Esophagus muscularis mucosa (tissue), 4 donors: ENCODE measurements at regions not wholly inside any gene's neighbourhood (a gene's known extent, or its start where the extent isn't known, plus 50 kb on each side); places are given as distances from the start of the nearest gene placed in this dataset.
"Not testable (repeated sequence)": the region's sequence is repeated elsewhere in the genome, so short reads cannot be mapped to it uniquely, and the experiment has no call there.

Experiments
- DNase-seq: peaks from one replicate; pipeline ENCODE4 v3.0.0-alpha.2; 2017; ENCODE audit errors: extremely low spot score
- H3K27ac ChIP-seq, 4 donors: fragments of 200-600 bp; sonication (generic); replicated peaks in 1 of 4; 1 replicate in 3 of 4; 2 replicates in 1 of 4; pipeline ENCODE4 v1.5.1; 2016 to 2019; ENCODE audit warnings: mild to moderate bottlenecking in 1 of 4
- H3K27me3 ChIP-seq, 4 donors: fragments of 200-600 bp; sonication (generic); one replicate each; pipeline versions ENCODE4 v1.5.1 to v1.6.0; 2016 to 2019
- H3K36me3 ChIP-seq, 4 donors: fragments of 200-600 bp; sonication (generic); one replicate each; pipeline ENCODE4 v1.5.1; 2016 to 2019
- H3K4me1 ChIP-seq, 4 donors: fragments of 200-600 bp; sonication (generic); one replicate each; pipeline ENCODE4 v1.5.1; 2016 to 2019
- H3K4me3 ChIP-seq, 4 donors: fragments of 200-600 bp; sonication (generic); 1 replicate in 2 of 4; 2 replicates in 2 of 4; pipeline ENCODE4 v1.5.1; 2016 to 2019; ENCODE audit warnings: mild to moderate bottlenecking in 4 of 4, moderate library complexity in 1 of 4
- H3K9me3 ChIP-seq, 4 donors: fragments of 200-600 bp; sonication (generic); 1 replicate in 3 of 4; 2 replicates in 1 of 4; pipeline ENCODE4 v1.5.1; 2016 to 2019
- CTCF ChIP-seq, 3 experiments: fragments of 200-600 bp in 2 of 3; fragments of 450-650 bp in 1 of 3; sonication (generic) in 2 of 3; IDR thresholded peaks; one replicate each; pipeline ENCODE4 v1.5.1; 2017 to 2019; ENCODE audit warnings: antibody characterized with exemption in 3 of 3, mild to moderate bottlenecking in 2 of 3, moderate library complexity in 1 of 3
- EP300 ChIP-seq: sonication (generic); formaldehyde crosslinking; IDR thresholded peaks from one replicate; pipeline ENCODE4 v1.6.1; 2017; ENCODE audit warnings: antibody characterized with exemption
- POLR2A ChIP-seq: fragments of 450-650 bp; IDR thresholded peaks from one replicate; pipeline ENCODE4 v1.6.1; 2017; ENCODE audit warnings: antibody characterized with exemption, moderate library complexity, mild to moderate bottlenecking, low read depth
- POLR2AphosphoS5 ChIP-seq, 2 donors: sonication (generic); formaldehyde crosslinking; IDR thresholded peaks; one replicate each; pipeline ENCODE4 v1.6.1; 2017; ENCODE audit warnings: antibody characterized with exemption in 2 of 2
- WGBS: methylation state at CpG from one replicate; pipeline ENCODE4 v1.1.5; 2018; 5-methylcytosine and 5-hydroxymethylcytosine counted together
- intact Hi-C: fragments of 100-400 bp; cut with DNase I; formaldehyde crosslinking; loops from one replicate; pipeline ENCODE4 v1.15.1; 2023

- no peak for TF ChIP-seq POLR2A
- no peak for TF ChIP-seq EP300
- TF ChIP-seq CTCF (IDR thresholded peaks at IDR 0.05): no peak
- TF ChIP-seq POLR2AphosphoS5 (IDR thresholded peaks at IDR 0.05): no peak
- no peak overlapping the region for H3K27ac ChIP-seq
- H3K9me3 ChIP-seq: peaks cover 0 to 14% (median 6%) of the 10 kb centered on the region in 4 donors
- H3K4me3 ChIP-seq: no peak overlapping the region
- no peak for DNase-seq
- intact Hi-C loops: no loop called here
- H3K27me3 ChIP-seq: no peaks in the 10 kb centered on the region
- no peaks in the 10 kb centered on the region for H3K36me3 ChIP-seq
- no peaks in the 10 kb centered on the region for H3K4me1 ChIP-seq
- 64% methylated on average over 4 of the region's 4 CpGs for WGBS
Observed at GRCh38 chr2:78245394-78246135, 723.4 kb upstream of the LRRTM4 start.

- H3K36me3 ChIP-seq: no peaks in the 10 kb centered on the region
- no peaks in the 10 kb centered on the region for H3K4me1 ChIP-seq
- H3K4me3 ChIP-seq: no peak overlapping the region
- WGBS: 89% methylated on average over 1 of the region's 1 CpG
- no peak for DNase-seq
- H3K9me3 ChIP-seq: peaks cover 0 to 6% (median 3%) of the 10 kb centered on the region in 4 donors
- H3K27ac ChIP-seq: no peak overlapping the region
- H3K27me3 ChIP-seq: no peaks in the 10 kb centered on the region
- no peak for TF ChIP-seq POLR2A
- no peak for TF ChIP-seq POLR2AphosphoS5 (IDR thresholded peaks at IDR 0.05)
- TF ChIP-seq EP300: no peak
- no peak for TF ChIP-seq CTCF (IDR thresholded peaks at IDR 0.05)
- intact Hi-C loops: no loop called here
Observed at GRCh38 chr2:78251708-78252107, 729.5 kb upstream of the LRRTM4 start.

- no peaks in the 10 kb centered on the region for H3K4me1 ChIP-seq
- no peaks in the 10 kb centered on the region for H3K36me3 ChIP-seq
- intact Hi-C loops: no loop called here
- H3K4me3 ChIP-seq: no peak overlapping the region
- DNase-seq: no peak
- no peaks in the 10 kb centered on the region for H3K27me3 ChIP-seq
- TF ChIP-seq CTCF (IDR thresholded peaks at IDR 0.05) (no peak), POLR2A (no peak), POLR2AphosphoS5 (IDR thresholded peaks at IDR 0.05) (no peak), EP300 (no peak)
- 54% methylated on average over 2 of the region's 2 CpGs for WGBS
- H3K27ac ChIP-seq: no peak overlapping the region
- no peaks in the 10 kb centered on the region for H3K9me3 ChIP-seq
Observed at GRCh38 chr2:78260861-78261260, 738.7 kb upstream of the LRRTM4 start.

- no peaks in the 10 kb centered on the region for H3K9me3 ChIP-seq
- H3K27ac ChIP-seq: no peak overlapping the region
- WGBS: 89% methylated on average over 1 of the region's 1 CpG
- no peaks in the 10 kb centered on the region for H3K36me3 ChIP-seq
- H3K4me1 ChIP-seq: no peaks in the 10 kb centered on the region
- no peaks in the 10 kb centered on the region for H3K27me3 ChIP-seq
- no peak for DNase-seq
- no peak for TF ChIP-seq EP300
- no peak for TF ChIP-seq POLR2AphosphoS5 (IDR thresholded peaks at IDR 0.05)
- TF ChIP-seq POLR2A: no peak
- TF ChIP-seq CTCF (IDR thresholded peaks at IDR 0.05): no peak
- H3K4me3 ChIP-seq: no peak overlapping the region
- intact Hi-C loops: no loop called here
Observed at GRCh38 chr2:78261454-78261853, 739.3 kb upstream of the LRRTM4 start.

GRCh38 chr2:78262089-78262488 is 739.9 kb upstream of the LRRTM4 start:
- H3K27ac ChIP-seq, H3K4me3 ChIP-seq, H3K27me3 ChIP-seq, H3K9me3 ChIP-seq, DNase-seq, H3K36me3 ChIP-seq, H3K4me1 ChIP-seq, intact Hi-C loops: not testable (repeated sequence)
- 69% methylated on average over 10 of the region's 10 CpGs for WGBS
